HCT116 (cell line): ENCODE measurements at regions not wholly inside any gene's neighbourhood (a gene's known extent, or its start where the extent isn't known, plus 50 kb on each side); places are given as distances from the start of the nearest gene placed in this dataset.

Source experiments
- ATAC-seq: fragments of 200-7000 bp; cut with Tn5 transposase; 2 replicates; pipeline ENCODE4 v1.9.1; 2020; ENCODE audit warnings: mild to moderate bottlenecking, moderate library complexity
- BruUV-seq: library from RNA; stranded (reverse); fragments of 400-500 nt; replicated peaks from 2 replicates; lab custom pipeline; 2021; lab: Mats Ljungman, UMichigan
- CTCF ChIA-PET: fragments of 300-600 bp; sonication (Branson Sonifier 250); formaldehyde crosslinking; loops from one replicate; lab custom pipeline; 2021; ENCODE audit warnings: antibody characterized with exemption; lab: Charles Lee
- POLR2A ChIA-PET: fragments of 300-600, 350-600 bp; sonication (Branson Sonifier 250); formaldehyde crosslinking; loops from one replicate; lab custom pipeline; 2021; ENCODE audit warnings: antibody characterized with exemption; lab: Charles Lee
- RAD21 ChIA-PET, 2 experiments: fragments of 300-600 bp; sonication (Branson Sonifier 250); formaldehyde crosslinking; loops; one replicate each; lab custom pipeline; 2023; ENCODE audit warnings: low total read pairs in 2 of 2; ENCODE audit not compliant: uncharacterized antibody in 2 of 2, unreplicated experiment in 2 of 2, low non-redundant PET in 1 of 2; lab: Charles Lee
- DNase-seq: peaks from one replicate; pipeline ENCODE4 v3.0.0-alpha.2; 2010; ENCODE audit warnings: low read depth, low spot score
- H2AFZ ChIP-seq: fragments of 200-600 bp; shearing (Covaris generic), sonication (generic); 2 replicates; pipeline ENCODE4 v1.6.1; 2017; ENCODE audit warnings: low read depth, mixed run types, mixed read lengths, antibody characterized with exemption, low read length; ENCODE audit not compliant: poor library complexity, severe bottlenecking
- H3K27ac ChIP-seq: 2 replicates; pipeline ENCODE4 v1.5.1; 2012; ENCODE audit warnings: low read depth, low read length
- H3K27me3 ChIP-seq: fragments of 200-600 bp; sonication (generic); 2 replicates; pipeline ENCODE4 v1.6.1; 2016; ENCODE audit warnings: mixed run types, low read length, mixed read lengths; ENCODE audit not compliant: insufficient read depth
- H3K36me3 ChIP-seq, 2 experiments: fragments of 200-500 bp in 1 of 2; fragments of 200-600 bp in 1 of 2; sonication (Bioruptor generic) in 1 of 2; sonication (generic) in 1 of 2; 2 replicates each; pipeline versions ENCODE4 v1.5.1 to v1.6.1; 2014 to 2016; ENCODE audit warnings: low read length in 2 of 2, inconsistent platforms in 1 of 2, mixed read lengths in 1 of 2, mixed run types in 1 of 2; ENCODE audit not compliant: insufficient read depth in 2 of 2, control insufficient read depth in 1 of 2
- H3K4me1 ChIP-seq, 2 experiments: fragments of 200-600 bp in 1 of 2; sonication (generic) in 1 of 2; 2 replicates each; pipeline versions ENCODE4 v1.5.1 to v1.6.1; 2012 to 2017; ENCODE audit warnings: low read length in 2 of 2, inconsistent platforms in 1 of 2, mild to moderate bottlenecking in 1 of 2, mixed read lengths in 1 of 2, mixed run types in 1 of 2, moderate library complexity in 1 of 2; ENCODE audit not compliant: insufficient read depth in 2 of 2, control insufficient read depth in 1 of 2
- H3K4me2 ChIP-seq: fragments of 200-600 bp; sonication (generic); 2 replicates; pipeline ENCODE4 v1.6.1; 2017; ENCODE audit warnings: mixed run types, low read length, mixed read lengths
- H3K4me3 ChIP-seq, 2 experiments: fragments of 200-600 bp in 1 of 2; sonication (generic) in 1 of 2; replicated peaks in 1 of 2; 2 replicates each; pipeline ENCODE4 v1.5.1; 2011 to 2016; ENCODE audit warnings: low read length in 2 of 2, control low read depth in 1 of 2, low read depth in 1 of 2, mild to moderate bottlenecking in 1 of 2, mixed read lengths in 1 of 2, mixed run types in 1 of 2
- H3K79me2 ChIP-seq: fragments of 200-600 bp; sonication (generic); 2 replicates; pipeline ENCODE4 v1.6.1; 2017; ENCODE audit warnings: mild to moderate bottlenecking, mixed run types, low read length, moderate library complexity, mixed read lengths; ENCODE audit not compliant: insufficient read depth
- H3K9ac ChIP-seq: fragments of 200-600 bp; sonication (generic); 2 replicates; pipeline ENCODE4 v1.6.1; 2016; ENCODE audit warnings: low read length, mixed read lengths
- H3K9me2 ChIP-seq: fragments of 200-600 bp; sonication (generic), shearing (Covaris generic); 2 replicates; pipeline ENCODE4 v1.6.1; 2017; ENCODE audit warnings: mixed run types, mild to moderate bottlenecking, moderate library complexity; ENCODE audit not compliant: insufficient read depth
- H3K9me3 ChIP-seq, 2 experiments: fragments of 200-500 bp in 1 of 2; fragments of 200-600 bp in 1 of 2; sonication (Bioruptor generic) in 1 of 2; sonication (generic) in 1 of 2; 2 replicates each; pipeline ENCODE4 v1.6.1; 2014 to 2017; ENCODE audit warnings: low read length in 2 of 2, mixed read lengths in 2 of 2, inconsistent platforms in 1 of 2, low read depth in 1 of 2, mild to moderate bottlenecking in 1 of 2, mixed run types in 1 of 2, moderate library complexity in 1 of 2; ENCODE audit not compliant: control insufficient read depth in 1 of 2, insufficient read depth in 1 of 2
- H4K20me1 ChIP-seq: fragments of 200-600 bp; sonication (generic), shearing (Covaris generic); 2 replicates; pipeline ENCODE4 v1.6.1; 2017; ENCODE audit warnings: mixed run types, mild to moderate bottlenecking, moderate library complexity; ENCODE audit not compliant: insufficient read depth
- CBX3 ChIP-seq: IDR thresholded peaks from 2 replicates; pipeline ENCODE4 v1.6.1; 2012; ENCODE audit warnings: low read depth
- CEBPB ChIP-seq: IDR thresholded peaks from 2 replicates; pipeline ENCODE4 v1.6.1; 2012; ENCODE audit warnings: low read depth
- EGR1 ChIP-seq: IDR thresholded peaks from 2 replicates; pipeline ENCODE4 v1.6.1; 2012; ENCODE audit warnings: low read depth
- ELF1 ChIP-seq: IDR thresholded peaks from 2 replicates; pipeline ENCODE4 v1.6.1; 2012; ENCODE audit warnings: low read depth, borderline replicate concordance
- EZH2 ChIP-seq: fragments of 200-600 bp; sonication (generic); IDR thresholded peaks from 2 replicates; pipeline ENCODE4 v1.6.1; 2017; ENCODE audit warnings: antibody characterized with exemption, mixed run types
- EZH2phosphoT487 ChIP-seq: fragments of 200-600 bp; IDR thresholded peaks from 2 replicates; pipeline ENCODE4 v1.6.1; 2018; ENCODE audit warnings: antibody characterized with exemption, borderline replicate concordance
- FOSL1 ChIP-seq: IDR thresholded peaks from 2 replicates; pipeline ENCODE4 v1.6.1; 2012; ENCODE audit warnings: low read depth
- POLR2AphosphoS5 ChIP-seq: IDR thresholded peaks from 2 replicates; pipeline ENCODE4 v1.6.1; 2011; ENCODE audit warnings: mild to moderate bottlenecking, low read depth, low read length, moderate library complexity
- SP1 ChIP-seq: IDR thresholded peaks from 2 replicates; pipeline ENCODE4 v1.6.1; 2012; ENCODE audit warnings: low read depth
- SRF ChIP-seq: IDR thresholded peaks from 2 replicates; pipeline ENCODE4 v1.6.1; 2012; ENCODE audit warnings: low read depth
- YY1 ChIP-seq: IDR thresholded peaks from 2 replicates; pipeline ENCODE4 v1.6.1; 2011; ENCODE audit warnings: low read length, low read depth, moderate library complexity, mild to moderate bottlenecking; ENCODE audit not compliant: insufficient replicate concordance; ENCODE audit errors: extremely low read depth
- intact Hi-C: fragments of 100-400 bp; cut with micrococcal nuclease; formaldehyde crosslinking; loops from 2 replicates; pipeline ENCODE4 v1.10.0; 2022
- TF ChIP-seq, protein P1 (sequence below), 3 experiments: fragments of 200-600 bp in 1 of 3; sonication (generic) in 1 of 3; IDR thresholded peaks in 2 of 3; conservative IDR thresholded peaks in 1 of 3; 2 replicates each; pipeline ENCODE4 v1.5.1; 2012 to 2017; ENCODE audit warnings: low read depth in 2 of 3, low read length in 2 of 3, antibody characterized with exemption in 1 of 3, borderline replicate concordance in 1 of 3, control low read depth in 1 of 3, mild to moderate bottlenecking in 1 of 3, mixed read lengths in 1 of 3, mixed run types in 1 of 3, moderate library complexity in 1 of 3; ENCODE audit not compliant: insufficient read depth in 1 of 3
- TF ChIP-seq, protein P2 (sequence below): IDR thresholded peaks from 2 replicates; pipeline ENCODE4 v1.6.1; 2012; ENCODE audit warnings: low read depth

DNA sequence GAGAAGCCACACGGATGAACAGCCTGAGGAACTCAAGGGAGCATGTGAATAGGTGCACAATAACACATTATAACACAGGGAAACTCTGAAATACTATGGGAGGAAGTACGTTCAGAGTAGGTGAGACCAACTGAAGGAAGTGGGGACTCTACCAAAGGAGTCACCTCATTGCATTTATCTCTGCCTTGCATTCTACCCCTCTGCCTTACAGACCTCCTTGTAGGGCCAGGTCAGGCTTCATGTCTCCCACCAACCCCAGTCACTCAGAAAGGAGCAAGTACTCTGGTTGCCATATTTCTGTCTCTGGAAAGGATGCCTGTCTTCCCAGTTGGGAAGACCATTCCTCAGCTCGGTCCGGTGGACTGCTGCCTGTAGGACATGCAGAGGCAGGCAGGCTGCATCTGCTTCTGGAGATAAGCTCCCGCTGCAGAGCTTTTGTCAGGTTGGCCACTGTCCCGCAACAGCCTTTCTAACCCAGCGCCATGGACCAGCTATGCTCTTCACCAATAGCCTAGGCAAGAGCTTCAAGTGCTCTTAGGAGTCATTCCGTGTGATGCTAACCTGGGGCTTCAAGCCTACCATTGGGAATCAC lies 51.6 kb upstream of the ASIP start:
- H4K20me1 ChIP-seq, result no peaks in the 10 kb centered on the region
- H3K27me3 ChIP-seq, result no peaks in the 10 kb centered on the region
- no peak overlapping the region for H2AFZ ChIP-seq
- ATAC-seq (no peak), DNase-seq (no peak)
- no peaks in the 10 kb centered on the region for H3K4me1 ChIP-seq
- H3K4me3 ChIP-seq, result no peak overlapping the region
- H3K4me2 ChIP-seq, result no peak overlapping the region
- H3K36me3 ChIP-seq, result no peaks in the 10 kb centered on the region
- H3K9me2 ChIP-seq, result no peaks in the 10 kb centered on the region
- no peak overlapping the region for H3K9ac ChIP-seq
- no peaks in the 10 kb centered on the region for H3K9me3 ChIP-seq
- RAD21 ChIA-PET, result no interaction called here
- CTCF ChIA-PET, result interaction anchor here (0.9 to 1.9 kb wide), 2 partner anchors 360 to 580 kb away, joined by 3 to 27 read pairs; no protein-coding TSS in a partner anchor
- H3K27ac ChIP-seq, result no peak overlapping the region
- POLR2A ChIA-PET, result no interaction called here
- BruUV-seq, result no TSS peak
- TF ChIP-seq, protein P1, sequence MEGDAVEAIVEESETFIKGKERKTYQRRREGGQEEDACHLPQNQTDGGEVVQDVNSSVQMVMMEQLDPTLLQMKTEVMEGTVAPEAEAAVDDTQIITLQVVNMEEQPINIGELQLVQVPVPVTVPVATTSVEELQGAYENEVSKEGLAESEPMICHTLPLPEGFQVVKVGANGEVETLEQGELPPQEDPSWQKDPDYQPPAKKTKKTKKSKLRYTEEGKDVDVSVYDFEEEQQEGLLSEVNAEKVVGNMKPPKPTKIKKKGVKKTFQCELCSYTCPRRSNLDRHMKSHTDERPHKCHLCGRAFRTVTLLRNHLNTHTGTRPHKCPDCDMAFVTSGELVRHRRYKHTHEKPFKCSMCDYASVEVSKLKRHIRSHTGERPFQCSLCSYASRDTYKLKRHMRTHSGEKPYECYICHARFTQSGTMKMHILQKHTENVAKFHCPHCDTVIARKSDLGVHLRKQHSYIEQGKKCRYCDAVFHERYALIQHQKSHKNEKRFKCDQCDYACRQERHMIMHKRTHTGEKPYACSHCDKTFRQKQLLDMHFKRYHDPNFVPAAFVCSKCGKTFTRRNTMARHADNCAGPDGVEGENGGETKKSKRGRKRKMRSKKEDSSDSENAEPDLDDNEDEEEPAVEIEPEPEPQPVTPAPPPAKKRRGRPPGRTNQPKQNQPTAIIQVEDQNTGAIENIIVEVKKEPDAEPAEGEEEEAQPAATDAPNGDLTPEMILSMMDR (IDR thresholded peaks at IDR 0.05 in 2 of 3, conservative IDR thresholded peaks at IDR 0.05 in 1 of 3; ENCODE audit: borderline replicate concordance in 1 of 3, insufficient read depth in 1 of 3, low read depth in 2 of 3, low read length in 2 of 3), result no peak
- no peak for TF ChIP-seq SRF
- no peak for TF ChIP-seq CBX3
- no peak for TF ChIP-seq CEBPB
- TF ChIP-seq EZH2phosphoT487, result no peak
- no peak for TF ChIP-seq ELF1
- no peak for TF ChIP-seq POLR2AphosphoS5
- TF ChIP-seq FOSL1, result no peak
- TF ChIP-seq, protein P2, sequence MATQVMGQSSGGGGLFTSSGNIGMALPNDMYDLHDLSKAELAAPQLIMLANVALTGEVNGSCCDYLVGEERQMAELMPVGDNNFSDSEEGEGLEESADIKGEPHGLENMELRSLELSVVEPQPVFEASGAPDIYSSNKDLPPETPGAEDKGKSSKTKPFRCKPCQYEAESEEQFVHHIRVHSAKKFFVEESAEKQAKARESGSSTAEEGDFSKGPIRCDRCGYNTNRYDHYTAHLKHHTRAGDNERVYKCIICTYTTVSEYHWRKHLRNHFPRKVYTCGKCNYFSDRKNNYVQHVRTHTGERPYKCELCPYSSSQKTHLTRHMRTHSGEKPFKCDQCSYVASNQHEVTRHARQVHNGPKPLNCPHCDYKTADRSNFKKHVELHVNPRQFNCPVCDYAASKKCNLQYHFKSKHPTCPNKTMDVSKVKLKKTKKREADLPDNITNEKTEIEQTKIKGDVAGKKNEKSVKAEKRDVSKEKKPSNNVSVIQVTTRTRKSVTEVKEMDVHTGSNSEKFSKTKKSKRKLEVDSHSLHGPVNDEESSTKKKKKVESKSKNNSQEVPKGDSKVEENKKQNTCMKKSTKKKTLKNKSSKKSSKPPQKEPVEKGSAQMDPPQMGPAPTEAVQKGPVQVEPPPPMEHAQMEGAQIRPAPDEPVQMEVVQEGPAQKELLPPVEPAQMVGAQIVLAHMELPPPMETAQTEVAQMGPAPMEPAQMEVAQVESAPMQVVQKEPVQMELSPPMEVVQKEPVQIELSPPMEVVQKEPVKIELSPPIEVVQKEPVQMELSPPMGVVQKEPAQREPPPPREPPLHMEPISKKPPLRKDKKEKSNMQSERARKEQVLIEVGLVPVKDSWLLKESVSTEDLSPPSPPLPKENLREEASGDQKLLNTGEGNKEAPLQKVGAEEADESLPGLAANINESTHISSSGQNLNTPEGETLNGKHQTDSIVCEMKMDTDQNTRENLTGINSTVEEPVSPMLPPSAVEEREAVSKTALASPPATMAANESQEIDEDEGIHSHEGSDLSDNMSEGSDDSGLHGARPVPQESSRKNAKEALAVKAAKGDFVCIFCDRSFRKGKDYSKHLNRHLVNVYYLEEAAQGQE, result no peak
- no peak for TF ChIP-seq SP1
- TF ChIP-seq EZH2, result no peak
- TF ChIP-seq YY1, result no peak
- TF ChIP-seq EGR1, result no peak
- H3K79me2 ChIP-seq, result no peaks in the 10 kb centered on the region
- intact Hi-C loops, result loop anchor here (2.0 to 5.0 kb wide), 5 partner anchors 68 to 581 kb away; no protein-coding TSS in a partner anchor
